ENCODE measurements at regions not wholly inside any gene's neighbourhood (a gene's known extent, or its start where the extent isn't known, plus 50 kb on each side); places are given as distances from the start of the nearest gene placed in this dataset.

GRCh38 chr7:19327018-19327417, 181.8 kb upstream of the FERD3L start:
- Mint-ChIP-seq H3K27me3 (no peaks in the 10 kb centered on the region), H3K4me1 (no peaks in the 10 kb centered on the region), H3K4me3 (no peak overlapping the region), H3K27ac (no peak overlapping the region), H3K9me3 (ENCODE audit: insufficient read depth) (no peaks in the 10 kb centered on the region)
- H3K4me2 ChIP-seq (replicated peaks; ENCODE audit: low read depth, low read length, poor library complexity, severe bottlenecking) = no peak overlapping the region
- ATAC-seq (ENCODE audit: low read depth) (no peak), DNase-seq (no peak)
- intact Hi-C loops (cut with micrococcal nuclease) = no loop called here
- no peaks in the 10 kb centered on the region for H4K20me1 ChIP-seq (ENCODE audit: control insufficient read depth, insufficient read depth, low read length, poor library complexity, severe bottlenecking)
- no peaks in the 10 kb centered on the region for H3K27me3 ChIP-seq (replicated peaks in 1 of 4; ENCODE audit: control extremely low read depth in 1 of 4, control insufficient read depth in 3 of 4, insufficient read depth in 4 of 4, low read length in 3 of 4)
- ChIA-PET POLR2A (no interaction called here), CTCF (no interaction called here)
- TF ChIP-seq CTCF (IDR thresholded peaks at IDR 0.05) = no peak
- no peak for TF ChIP-seq EZH2 (IDR thresholded peaks at IDR 0.05; ENCODE audit: borderline replicate concordance, insufficient read depth, low read depth, low read length, poor library complexity, severe bottlenecking)
- H3K4me1 ChIP-seq (ENCODE audit: control insufficient read depth in 2 of 2, insufficient read depth in 2 of 2, low read length in 2 of 2) = no peaks in the 10 kb centered on the region
- no peaks in the 10 kb centered on the region for H3K36me3 ChIP-seq (replicated peaks in 1 of 2; ENCODE audit: control extremely low read depth in 1 of 2, control insufficient read depth in 1 of 2, extremely low read depth in 1 of 2, insufficient read depth in 2 of 2, low read length in 1 of 2)
- H3K79me2 ChIP-seq (ENCODE audit: control insufficient read depth, insufficient read depth, low read length) = no peaks in the 10 kb centered on the region
- no peak overlapping the region for H3K27ac ChIP-seq (ENCODE audit: low read length in 2 of 2)
- no peak overlapping the region for H3K4me3 ChIP-seq (ENCODE audit: control extremely low read depth in 1 of 5, extremely low read depth in 1 of 5, insufficient read depth in 1 of 5, low read depth in 2 of 5, low read length in 4 of 5)
- no peak overlapping the region for H3K9ac ChIP-seq (ENCODE audit: low read length)
- no peaks in the 10 kb centered on the region for H3K9me3 ChIP-seq (ENCODE audit: control extremely low read depth in 1 of 3, control insufficient read depth in 2 of 3, insufficient read depth in 1 of 3, low read length in 2 of 3)
- H2AFZ ChIP-seq (ENCODE audit: insufficient read depth, low read depth, low read length, poor library complexity, severe bottlenecking) = no peak overlapping the region

- Histone ChIP-seq H4K20me1 (ENCODE audit: control insufficient read depth, insufficient read depth, low read length, poor library complexity, severe bottlenecking) (no peaks in the 10 kb centered on the region), H3K36me3 (replicated peaks in 1 of 2; ENCODE audit: control extremely low read depth in 1 of 2, control insufficient read depth in 1 of 2, extremely low read depth in 1 of 2, insufficient read depth in 2 of 2, low read length in 1 of 2) (no peaks in the 10 kb centered on the region), H3K4me2 (replicated peaks; ENCODE audit: low read depth, low read length, poor library complexity, severe bottlenecking) (no peak overlapping the region), H3K9me3 (ENCODE audit: control extremely low read depth in 1 of 3, control insufficient read depth in 2 of 3, insufficient read depth in 1 of 3, low read length in 2 of 3) (no peaks in the 10 kb centered on the region), H3K79me2 (ENCODE audit: control insufficient read depth, insufficient read depth, low read length) (no peaks in the 10 kb centered on the region), H2AFZ (ENCODE audit: insufficient read depth, low read depth, low read length, poor library complexity, severe bottlenecking) (no peak overlapping the region), H3K27me3 (replicated peaks in 1 of 4; ENCODE audit: control extremely low read depth in 1 of 4, control insufficient read depth in 3 of 4, insufficient read depth in 4 of 4, low read length in 3 of 4) (no peaks in the 10 kb centered on the region), H3K4me3 (ENCODE audit: control extremely low read depth in 1 of 5, extremely low read depth in 1 of 5, insufficient read depth in 1 of 5, low read depth in 2 of 5, low read length in 4 of 5) (no peak overlapping the region), H3K9ac (ENCODE audit: low read length) (no peak overlapping the region), H3K4me1 (ENCODE audit: control insufficient read depth in 2 of 2, insufficient read depth in 2 of 2, low read length in 2 of 2) (no peaks in the 10 kb centered on the region), H3K27ac (ENCODE audit: low read length in 2 of 2) (no peak overlapping the region)
- TF ChIP-seq EZH2 (IDR thresholded peaks at IDR 0.05; ENCODE audit: borderline replicate concordance, insufficient read depth, low read depth, low read length, poor library complexity, severe bottlenecking) (no peak), CTCF (IDR thresholded peaks at IDR 0.05) (no peak)
- ATAC-seq (ENCODE audit: low read depth) (no peak), DNase-seq (no peak)
- Mint-ChIP-seq H3K4me3 (no peak overlapping the region), H3K4me1 (no peaks in the 10 kb centered on the region), H3K27me3 (no peaks in the 10 kb centered on the region), H3K27ac (no peak overlapping the region), H3K9me3 (ENCODE audit: insufficient read depth) (no peaks in the 10 kb centered on the region)
- WGBS (ENCODE audit: insufficient coverage) = 90% methylated on average over 2 of the region's 2 CpGs
- intact Hi-C loops (cut with micrococcal nuclease) = no loop called here
- POLR2A ChIA-PET = no interaction called here
- CTCF ChIA-PET = no interaction called here
These were observed 176.8 kb upstream of the FERD3L start for GRCh38 chr7:19322002-19322401.

Data from B cell (primary cell).